PFSK-1 (cell line): ENCODE measurements at regions not wholly inside any gene's neighbourhood (a gene's known extent, or its start where the extent isn't known, plus 50 kb on each side); places are given as distances from the start of the nearest gene placed in this dataset.

ENCODE experiments used
- FOXP2 ChIP-seq: optimal IDR thresholded peaks from 2 replicates; pipeline ENCODE3; 2011; ENCODE audit warnings: borderline replicate concordance, control low read depth, inconsistent platforms; ENCODE audit not compliant: insufficient read depth; ENCODE audit errors: extremely low read length, extremely low read depth
- POLR2AphosphoS5 ChIP-seq: IDR thresholded peaks from 2 replicates; pipeline ENCODE4 v1.6.1; 2012; ENCODE audit warnings: low read depth, mild to moderate bottlenecking, control low read depth, low read length, moderate library complexity
- SIN3A ChIP-seq: IDR thresholded peaks from 2 replicates; pipeline ENCODE4 v1.6.1; 2012; ENCODE audit warnings: mild to moderate bottlenecking, low read length, moderate library complexity, borderline replicate concordance; ENCODE audit not compliant: insufficient read depth
- TAF1 ChIP-seq: IDR thresholded peaks from 2 replicates; pipeline ENCODE4 v1.6.1; 2012; ENCODE audit warnings: low read length, control low read depth, borderline replicate concordance; ENCODE audit not compliant: insufficient read depth
- TF ChIP-seq, protein P1 (sequence below), 2 experiments: IDR thresholded peaks; 2 replicates each; pipeline versions ENCODE4 v1.6.1 to v1.8.0; 2011 to 2012; ENCODE audit warnings: low read depth in 2 of 2, low read length in 2 of 2, control low read depth in 1 of 2, inconsistent platforms in 1 of 2, mild to moderate bottlenecking in 1 of 2, moderate library complexity in 1 of 2; ENCODE audit not compliant: insufficient read depth in 1 of 2

DNA sequence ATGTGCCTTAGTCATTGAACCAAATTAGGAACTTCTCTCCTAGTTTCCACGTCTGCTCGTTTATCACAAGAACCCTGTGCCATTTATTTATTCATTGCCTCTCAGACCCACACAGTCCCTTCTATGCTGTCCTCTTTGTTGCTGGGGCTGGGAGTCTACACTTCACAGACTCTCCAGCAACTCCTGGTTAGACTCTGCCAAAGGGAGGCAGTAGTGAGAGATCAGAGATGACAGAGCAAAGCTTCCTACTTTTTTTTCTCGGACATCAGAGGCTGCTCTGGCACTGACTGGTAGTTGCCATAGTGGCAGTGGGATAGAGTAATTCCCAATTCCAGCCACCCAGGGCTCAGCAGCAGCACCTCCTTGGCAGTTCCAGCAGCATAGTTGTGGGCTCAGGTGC lies 277.5 kb downstream of the BCL11A start:
- TF ChIP-seq SIN3A (no peak), TAF1 (no peak), FOXP2 (no peak), POLR2AphosphoS5 (no peak)
- TF ChIP-seq, protein P1, sequence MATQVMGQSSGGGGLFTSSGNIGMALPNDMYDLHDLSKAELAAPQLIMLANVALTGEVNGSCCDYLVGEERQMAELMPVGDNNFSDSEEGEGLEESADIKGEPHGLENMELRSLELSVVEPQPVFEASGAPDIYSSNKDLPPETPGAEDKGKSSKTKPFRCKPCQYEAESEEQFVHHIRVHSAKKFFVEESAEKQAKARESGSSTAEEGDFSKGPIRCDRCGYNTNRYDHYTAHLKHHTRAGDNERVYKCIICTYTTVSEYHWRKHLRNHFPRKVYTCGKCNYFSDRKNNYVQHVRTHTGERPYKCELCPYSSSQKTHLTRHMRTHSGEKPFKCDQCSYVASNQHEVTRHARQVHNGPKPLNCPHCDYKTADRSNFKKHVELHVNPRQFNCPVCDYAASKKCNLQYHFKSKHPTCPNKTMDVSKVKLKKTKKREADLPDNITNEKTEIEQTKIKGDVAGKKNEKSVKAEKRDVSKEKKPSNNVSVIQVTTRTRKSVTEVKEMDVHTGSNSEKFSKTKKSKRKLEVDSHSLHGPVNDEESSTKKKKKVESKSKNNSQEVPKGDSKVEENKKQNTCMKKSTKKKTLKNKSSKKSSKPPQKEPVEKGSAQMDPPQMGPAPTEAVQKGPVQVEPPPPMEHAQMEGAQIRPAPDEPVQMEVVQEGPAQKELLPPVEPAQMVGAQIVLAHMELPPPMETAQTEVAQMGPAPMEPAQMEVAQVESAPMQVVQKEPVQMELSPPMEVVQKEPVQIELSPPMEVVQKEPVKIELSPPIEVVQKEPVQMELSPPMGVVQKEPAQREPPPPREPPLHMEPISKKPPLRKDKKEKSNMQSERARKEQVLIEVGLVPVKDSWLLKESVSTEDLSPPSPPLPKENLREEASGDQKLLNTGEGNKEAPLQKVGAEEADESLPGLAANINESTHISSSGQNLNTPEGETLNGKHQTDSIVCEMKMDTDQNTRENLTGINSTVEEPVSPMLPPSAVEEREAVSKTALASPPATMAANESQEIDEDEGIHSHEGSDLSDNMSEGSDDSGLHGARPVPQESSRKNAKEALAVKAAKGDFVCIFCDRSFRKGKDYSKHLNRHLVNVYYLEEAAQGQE (IDR thresholded peaks at IDR 0.05; ENCODE audit: insufficient read depth in 1 of 2, low read depth in 2 of 2, low read length in 2 of 2) = no peak

DNA sequence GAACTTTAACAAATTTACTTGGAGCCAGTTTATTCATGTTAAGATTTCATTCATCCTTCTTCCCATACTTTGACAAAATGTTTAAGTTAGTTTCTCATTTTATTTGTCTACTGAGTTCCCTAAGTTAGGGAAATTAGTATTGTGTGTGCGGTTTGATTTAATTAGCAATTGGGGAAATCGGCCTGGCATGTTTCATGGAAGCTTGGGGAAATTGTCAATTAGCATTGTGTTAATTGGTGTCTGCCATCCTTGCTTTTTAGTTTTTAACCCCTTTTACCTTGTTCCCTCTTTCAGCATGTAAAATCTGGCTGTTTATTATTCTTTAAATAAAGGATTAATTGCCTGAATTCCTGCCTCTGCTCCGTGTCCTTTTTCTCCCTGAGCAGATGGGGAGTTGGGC lies 279.6 kb downstream of the BCL11A start:
- TF ChIP-seq, protein P1 (IDR thresholded peaks at IDR 0.05; ENCODE audit: insufficient read depth in 1 of 2, low read depth in 2 of 2, low read length in 2 of 2) = no peak
- TF ChIP-seq TAF1 (no peak), POLR2AphosphoS5 (no peak), SIN3A (no peak), FOXP2 (no peak)

DNA sequence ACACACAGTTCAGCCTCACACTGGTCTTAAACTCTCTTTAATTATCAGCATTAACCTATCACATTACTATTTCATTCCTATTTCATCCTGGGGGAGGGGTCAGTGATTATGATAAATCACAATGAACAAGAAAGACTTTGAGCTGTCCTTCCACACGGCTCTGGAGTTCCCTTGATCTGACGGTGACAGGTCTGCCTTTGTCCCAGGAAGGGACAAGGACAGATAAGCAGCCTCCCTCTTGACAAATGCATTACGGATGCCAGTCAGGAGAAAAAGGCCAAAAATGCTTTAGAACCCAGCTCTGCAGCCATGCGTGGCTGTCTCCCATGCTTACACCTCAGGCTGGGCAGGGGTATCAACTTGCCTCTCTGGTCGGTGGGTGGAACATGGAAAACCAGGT lies 281.7 kb downstream of the BCL11A start:
- TF ChIP-seq TAF1 (no peak), SIN3A (no peak), FOXP2 (no peak), POLR2AphosphoS5 (no peak)

DNA sequence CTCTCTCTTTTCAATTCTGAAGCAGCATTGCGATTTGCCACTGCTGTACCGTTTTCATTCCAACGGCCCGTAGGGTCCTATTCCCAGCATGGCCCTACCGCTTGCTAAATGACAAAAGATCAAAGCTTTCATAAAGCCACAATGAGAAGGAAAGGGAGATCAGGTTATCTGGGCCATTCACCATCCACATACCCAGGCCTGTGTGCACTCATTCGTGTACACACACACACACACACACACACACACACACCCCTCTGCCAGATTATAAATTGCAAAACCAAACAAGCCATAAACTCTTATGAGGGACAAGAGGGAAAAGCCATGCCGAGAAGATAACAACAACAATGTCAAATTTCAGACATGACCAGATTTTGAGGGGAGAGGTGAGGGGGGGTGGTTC lies 282.3 kb downstream of the BCL11A start:
- TF ChIP-seq TAF1 (no peak), POLR2AphosphoS5 (no peak), FOXP2 (no peak), SIN3A (no peak)
- TF ChIP-seq, protein P1 (IDR thresholded peaks at IDR 0.05; ENCODE audit: insufficient read depth in 1 of 2, low read depth in 2 of 2, low read length in 2 of 2) = no peak

DNA sequence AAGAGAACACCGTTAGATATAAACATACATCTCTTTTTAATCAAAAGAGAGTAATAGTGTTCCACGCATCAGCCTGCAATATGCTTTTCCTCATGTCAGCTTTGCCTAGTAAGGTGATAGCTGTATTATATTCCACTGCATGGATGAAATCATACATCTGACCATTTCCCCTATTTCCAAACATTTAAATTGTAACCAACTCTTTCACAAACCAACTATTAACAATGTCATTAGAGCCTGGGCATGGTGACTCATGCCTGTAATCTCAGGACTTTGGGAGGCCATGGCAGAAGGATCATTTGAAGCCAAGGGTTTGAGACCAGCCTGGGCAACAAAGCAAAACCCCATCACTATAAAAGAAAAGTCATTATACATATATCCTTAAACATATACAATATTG lies 284.8 kb downstream of the BCL11A start:
- TF ChIP-seq, protein P1 (IDR thresholded peaks at IDR 0.05; ENCODE audit: insufficient read depth in 1 of 2, low read depth in 2 of 2, low read length in 2 of 2) = no peak
- TF ChIP-seq FOXP2 (no peak), SIN3A (no peak), TAF1 (no peak), POLR2AphosphoS5 (no peak)
